HepG2 (cell line): ENCODE measurements at regions not wholly inside any gene's neighbourhood (a gene's known extent, or its start where the extent isn't known, plus 50 kb on each side); places are given as distances from the start of the nearest gene placed in this dataset.

ENCODE experiments used
- CENPT ChIP-seq: sonication (generic); formaldehyde crosslinking; IDR thresholded peaks from 2 replicates; pipeline ENCODE4 v1.8.0; 2022; ENCODE audit warnings: low read depth, mild to moderate bottlenecking, moderate library complexity, missing genetic modification reagents
- DMAP1 ChIP-seq: IDR thresholded peaks from 2 replicates; pipeline ENCODE4 v1.6.1; 2016
- ETS1 ChIP-seq: sonication (generic); formaldehyde crosslinking; IDR thresholded peaks from 2 replicates; pipeline ENCODE4 v1.4.0; 2020; ENCODE audit warnings: missing genetic modification reagents
- FOXM1 ChIP-seq: sonication (generic); formaldehyde crosslinking; IDR thresholded peaks from 2 replicates; pipeline ENCODE4 v1.5.0; 2020; ENCODE audit warnings: missing genetic modification reagents
- GPN1 ChIP-seq: sonication (generic); formaldehyde crosslinking; IDR thresholded peaks from 2 replicates; pipeline ENCODE4 v1.5.1; 2020; ENCODE audit warnings: missing genetic modification reagents, borderline replicate concordance
- HNF4A ChIP-seq: sonication (generic); formaldehyde crosslinking; IDR thresholded peaks from 2 replicates; pipeline ENCODE4 v1.4.0; 2020; ENCODE audit warnings: missing genetic modification reagents
- ISX ChIP-seq: sonication (generic); formaldehyde crosslinking; conservative IDR thresholded peaks from 2 replicates; pipeline ENCODE4 v1.5.0; 2020; ENCODE audit warnings: missing genetic modification reagents
- MEIS1 ChIP-seq: sonication (generic); formaldehyde crosslinking; IDR thresholded peaks from 2 replicates; pipeline ENCODE4 v1.9.0; 2021; ENCODE audit warnings: mild to moderate bottlenecking, missing genetic modification reagents, moderate library complexity, borderline replicate concordance
- NFIB ChIP-seq: sonication (generic); formaldehyde crosslinking; IDR thresholded peaks from 2 replicates; pipeline ENCODE4 v1.9.0; 2021; ENCODE audit warnings: missing genetic modification reagents, mild to moderate bottlenecking, borderline replicate concordance
- NFYC ChIP-seq: IDR thresholded peaks from 2 replicates; pipeline ENCODE4 v1.6.1; 2016; ENCODE audit warnings: missing genetic modification reagents, missing compliant biosample characterization
- RARA ChIP-seq: IDR thresholded peaks from 2 replicates; pipeline ENCODE4 v1.6.1; 2016; ENCODE audit warnings: missing genetic modification reagents, missing compliant biosample characterization
- REL ChIP-seq: sonication (generic); formaldehyde crosslinking; conservative IDR thresholded peaks from 2 replicates; pipeline ENCODE4 v1.8.0; 2022; ENCODE audit warnings: mild to moderate bottlenecking, missing genetic modification reagents, moderate library complexity
- ZBTB49 ChIP-seq: sonication (generic); formaldehyde crosslinking; IDR thresholded peaks from 2 replicates; pipeline ENCODE4 v1.4.0; 2020; ENCODE audit warnings: missing genetic modification reagents, borderline replicate concordance
- ZNF839 ChIP-seq: sonication (generic); formaldehyde crosslinking; IDR thresholded peaks from 2 replicates; pipeline ENCODE4 v1.4.0; 2020; ENCODE audit warnings: missing genetic modification reagents, mild to moderate bottlenecking, borderline replicate concordance
- TF ChIP-seq, protein P1 (sequence below): sonication (generic); formaldehyde crosslinking; IDR thresholded peaks from 2 replicates; pipeline ENCODE4 v1.4.0; 2020; ENCODE audit warnings: missing genetic modification reagents
- TF ChIP-seq, protein P2 (sequence below): sonication (generic); formaldehyde crosslinking; IDR thresholded peaks from 2 replicates; pipeline ENCODE4 v1.4.0; 2020; ENCODE audit warnings: mild to moderate bottlenecking, missing genetic modification reagents
- TF ChIP-seq, protein P3 (sequence below): IDR thresholded peaks from 2 replicates; pipeline ENCODE4 v1.4.0; 2020; ENCODE audit warnings: mild to moderate bottlenecking, missing genetic modification reagents

DNA sequence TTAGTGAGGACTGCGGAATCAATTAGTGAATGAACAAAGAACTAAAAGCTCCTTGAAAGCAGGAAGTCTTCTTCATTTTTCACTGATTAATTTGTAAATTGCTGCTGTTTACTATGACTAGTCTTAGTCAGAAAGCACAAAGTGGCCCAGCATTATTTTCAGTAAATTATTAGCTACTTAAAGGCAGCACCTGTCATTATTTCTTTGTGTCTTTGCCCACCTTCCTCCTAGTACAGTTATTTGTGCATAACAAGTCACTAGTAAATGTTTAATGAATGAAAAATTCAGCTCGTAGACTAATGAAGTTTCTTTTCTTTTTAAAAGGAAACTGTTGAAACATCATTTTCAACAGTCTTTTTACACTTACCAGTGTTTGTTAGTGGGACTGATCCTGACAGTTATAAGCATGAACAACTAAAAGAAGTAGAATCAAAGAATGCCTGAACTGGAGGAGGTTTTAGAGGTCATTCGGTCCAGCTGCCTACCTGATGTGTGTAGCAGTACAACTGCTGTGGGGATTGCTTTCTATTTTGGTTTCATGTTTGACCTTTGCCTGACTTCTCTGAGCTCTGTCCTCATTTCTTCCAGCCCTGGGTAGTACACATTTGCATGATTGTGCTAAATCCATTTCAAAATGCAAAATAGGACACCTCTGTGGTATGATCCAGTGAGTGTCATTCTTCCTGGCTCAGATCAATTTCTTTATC lies 140.0 kb upstream of the PHYHIPL start (continued):
- TF ChIP-seq, protein P1, sequence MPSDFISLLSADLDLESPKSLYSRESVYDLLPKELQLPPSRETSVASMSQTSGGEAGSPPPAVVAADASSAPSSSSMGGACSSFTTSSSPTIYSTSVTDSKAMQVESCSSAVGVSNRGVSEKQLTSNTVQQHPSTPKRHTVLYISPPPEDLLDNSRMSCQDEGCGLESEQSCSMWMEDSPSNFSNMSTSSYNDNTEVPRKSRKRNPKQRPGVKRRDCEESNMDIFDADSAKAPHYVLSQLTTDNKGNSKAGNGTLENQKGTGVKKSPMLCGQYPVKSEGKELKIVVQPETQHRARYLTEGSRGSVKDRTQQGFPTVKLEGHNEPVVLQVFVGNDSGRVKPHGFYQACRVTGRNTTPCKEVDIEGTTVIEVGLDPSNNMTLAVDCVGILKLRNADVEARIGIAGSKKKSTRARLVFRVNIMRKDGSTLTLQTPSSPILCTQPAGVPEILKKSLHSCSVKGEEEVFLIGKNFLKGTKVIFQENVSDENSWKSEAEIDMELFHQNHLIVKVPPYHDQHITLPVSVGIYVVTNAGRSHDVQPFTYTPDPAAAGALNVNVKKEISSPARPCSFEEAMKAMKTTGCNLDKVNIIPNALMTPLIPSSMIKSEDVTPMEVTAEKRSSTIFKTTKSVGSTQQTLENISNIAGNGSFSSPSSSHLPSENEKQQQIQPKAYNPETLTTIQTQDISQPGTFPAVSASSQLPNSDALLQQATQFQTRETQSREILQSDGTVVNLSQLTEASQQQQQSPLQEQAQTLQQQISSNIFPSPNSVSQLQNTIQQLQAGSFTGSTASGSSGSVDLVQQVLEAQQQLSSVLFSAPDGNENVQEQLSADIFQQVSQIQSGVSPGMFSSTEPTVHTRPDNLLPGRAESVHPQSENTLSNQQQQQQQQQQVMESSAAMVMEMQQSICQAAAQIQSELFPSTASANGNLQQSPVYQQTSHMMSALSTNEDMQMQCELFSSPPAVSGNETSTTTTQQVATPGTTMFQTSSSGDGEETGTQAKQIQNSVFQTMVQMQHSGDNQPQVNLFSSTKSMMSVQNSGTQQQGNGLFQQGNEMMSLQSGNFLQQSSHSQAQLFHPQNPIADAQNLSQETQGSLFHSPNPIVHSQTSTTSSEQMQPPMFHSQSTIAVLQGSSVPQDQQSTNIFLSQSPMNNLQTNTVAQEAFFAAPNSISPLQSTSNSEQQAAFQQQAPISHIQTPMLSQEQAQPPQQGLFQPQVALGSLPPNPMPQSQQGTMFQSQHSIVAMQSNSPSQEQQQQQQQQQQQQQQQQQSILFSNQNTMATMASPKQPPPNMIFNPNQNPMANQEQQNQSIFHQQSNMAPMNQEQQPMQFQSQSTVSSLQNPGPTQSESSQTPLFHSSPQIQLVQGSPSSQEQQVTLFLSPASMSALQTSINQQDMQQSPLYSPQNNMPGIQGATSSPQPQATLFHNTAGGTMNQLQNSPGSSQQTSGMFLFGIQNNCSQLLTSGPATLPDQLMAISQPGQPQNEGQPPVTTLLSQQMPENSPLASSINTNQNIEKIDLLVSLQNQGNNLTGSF (CRISPR knock-in tag): no peak
- TF ChIP-seq FOXM1 (CRISPR knock-in tag) (no peak), CENPT (CRISPR knock-in tag) (no peak), ZNF839 (CRISPR knock-in tag) (no peak), ETS1 (CRISPR knock-in tag) (no peak), MEIS1 (CRISPR knock-in tag) (no peak), NFYC (CRISPR knock-in tag) (no peak), HNF4A (CRISPR knock-in tag) (peak; percentile 70), NFIB (CRISPR knock-in tag) (no peak), GPN1 (CRISPR knock-in tag) (no peak), DMAP1 (CRISPR knock-in tag) (no peak), RARA (CRISPR knock-in tag) (peak; percentile 92), REL (CRISPR knock-in tag) (no peak), ISX (no peak), ZBTB49 (CRISPR knock-in tag) (no peak)
- TF ChIP-seq, protein P2, sequence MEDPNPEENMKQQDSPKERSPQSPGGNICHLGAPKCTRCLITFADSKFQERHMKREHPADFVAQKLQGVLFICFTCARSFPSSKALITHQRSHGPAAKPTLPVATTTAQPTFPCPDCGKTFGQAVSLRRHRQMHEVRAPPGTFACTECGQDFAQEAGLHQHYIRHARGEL (CRISPR knock-in tag): no peak
- TF ChIP-seq, protein P3, sequence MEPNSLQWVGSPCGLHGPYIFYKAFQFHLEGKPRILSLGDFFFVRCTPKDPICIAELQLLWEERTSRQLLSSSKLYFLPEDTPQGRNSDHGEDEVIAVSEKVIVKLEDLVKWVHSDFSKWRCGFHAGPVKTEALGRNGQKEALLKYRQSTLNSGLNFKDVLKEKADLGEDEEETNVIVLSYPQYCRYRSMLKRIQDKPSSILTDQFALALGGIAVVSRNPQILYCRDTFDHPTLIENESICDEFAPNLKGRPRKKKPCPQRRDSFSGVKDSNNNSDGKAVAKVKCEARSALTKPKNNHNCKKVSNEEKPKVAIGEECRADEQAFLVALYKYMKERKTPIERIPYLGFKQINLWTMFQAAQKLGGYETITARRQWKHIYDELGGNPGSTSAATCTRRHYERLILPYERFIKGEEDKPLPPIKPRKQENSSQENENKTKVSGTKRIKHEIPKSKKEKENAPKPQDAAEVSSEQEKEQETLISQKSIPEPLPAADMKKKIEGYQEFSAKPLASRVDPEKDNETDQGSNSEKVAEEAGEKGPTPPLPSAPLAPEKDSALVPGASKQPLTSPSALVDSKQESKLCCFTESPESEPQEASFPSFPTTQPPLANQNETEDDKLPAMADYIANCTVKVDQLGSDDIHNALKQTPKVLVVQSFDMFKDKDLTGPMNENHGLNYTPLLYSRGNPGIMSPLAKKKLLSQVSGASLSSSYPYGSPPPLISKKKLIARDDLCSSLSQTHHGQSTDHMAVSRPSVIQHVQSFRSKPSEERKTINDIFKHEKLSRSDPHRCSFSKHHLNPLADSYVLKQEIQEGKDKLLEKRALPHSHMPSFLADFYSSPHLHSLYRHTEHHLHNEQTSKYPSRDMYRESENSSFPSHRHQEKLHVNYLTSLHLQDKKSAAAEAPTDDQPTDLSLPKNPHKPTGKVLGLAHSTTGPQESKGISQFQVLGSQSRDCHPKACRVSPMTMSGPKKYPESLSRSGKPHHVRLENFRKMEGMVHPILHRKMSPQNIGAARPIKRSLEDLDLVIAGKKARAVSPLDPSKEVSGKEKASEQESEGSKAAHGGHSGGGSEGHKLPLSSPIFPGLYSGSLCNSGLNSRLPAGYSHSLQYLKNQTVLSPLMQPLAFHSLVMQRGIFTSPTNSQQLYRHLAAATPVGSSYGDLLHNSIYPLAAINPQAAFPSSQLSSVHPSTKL: peak; percentile 70; the same call in 1 of the 2 replicates
